ENCODE measurements at regions not wholly inside any gene's neighbourhood (a gene's known extent, or its start where the extent isn't known, plus 50 kb on each side); places are given as distances from the start of the nearest gene placed in this dataset.
"Not testable (repeated sequence)": the region's sequence is repeated elsewhere in the genome, so short reads cannot be mapped to it uniquely, and the experiment has no call there.

GRCh38 chr1:53392460-53392859, 64.6 kb upstream of the LRP8 start:
- peaks cover 2 to 5% (median 4%) of the 10 kb centered on the region in 3 donors for H3K27me3 Mint-ChIP-seq (ENCODE audit: low read depth in 3 of 3)
- no peak for DNase-seq
- no peak overlapping the region for H3K4me3 Mint-ChIP-seq
- no peaks in the 10 kb centered on the region for H3K9me3 Mint-ChIP-seq
- no peaks in the 10 kb centered on the region for H3K4me1 Mint-ChIP-seq
- no peak overlapping the region for H3K27ac Mint-ChIP-seq
- no peaks in the 10 kb centered on the region for H3K36me3 Mint-ChIP-seq

GRCh38 chr1:53393325-53393792, 65.5 kb upstream of the LRP8 start:
- no peaks in the 10 kb centered on the region for H3K4me1 Mint-ChIP-seq
- H3K27me3 Mint-ChIP-seq (ENCODE audit: low read depth in 3 of 3): peaks cover 2 to 5% (median 4%) of the 10 kb centered on the region in 3 donors
- no peaks in the 10 kb centered on the region for H3K36me3 Mint-ChIP-seq
- peak; percentile 48 to 60 (median 58) for DNase-seq
- no peak overlapping the region for H3K27ac Mint-ChIP-seq
- H3K9me3 Mint-ChIP-seq: no peaks in the 10 kb centered on the region
- H3K4me3 Mint-ChIP-seq: no peak overlapping the region

- Mint-ChIP-seq H3K27ac (no peak overlapping the region), H3K4me3 (no peak overlapping the region), H3K36me3 (no peaks in the 10 kb centered on the region), H3K9me3 (no peaks in the 10 kb centered on the region), H3K4me1 (no peaks in the 10 kb centered on the region), H3K27me3 (ENCODE audit: low read depth in 3 of 3) (peaks cover 4 to 5% (median 4%) of the 10 kb centered on the region in 3 donors)
- no peak for DNase-seq
Observed at GRCh38 chr1:53394306-53394705, 64.9 kb upstream of the DMRTB1 start.

GRCh38 chr1:53395671-53396215, 63.5 kb upstream of the DMRTB1 start:
- H3K27ac Mint-ChIP-seq: no peak overlapping the region
- no peaks in the 10 kb centered on the region for H3K9me3 Mint-ChIP-seq
- H3K27me3 Mint-ChIP-seq (ENCODE audit: low read depth in 3 of 3): peaks cover 2 to 5% (median 4%) of the 10 kb centered on the region in 3 donors
- no peaks in the 10 kb centered on the region for H3K4me1 Mint-ChIP-seq
- no peak overlapping the region for H3K4me3 Mint-ChIP-seq
- H3K36me3 Mint-ChIP-seq: no peaks in the 10 kb centered on the region
- no peak for DNase-seq

DNA sequence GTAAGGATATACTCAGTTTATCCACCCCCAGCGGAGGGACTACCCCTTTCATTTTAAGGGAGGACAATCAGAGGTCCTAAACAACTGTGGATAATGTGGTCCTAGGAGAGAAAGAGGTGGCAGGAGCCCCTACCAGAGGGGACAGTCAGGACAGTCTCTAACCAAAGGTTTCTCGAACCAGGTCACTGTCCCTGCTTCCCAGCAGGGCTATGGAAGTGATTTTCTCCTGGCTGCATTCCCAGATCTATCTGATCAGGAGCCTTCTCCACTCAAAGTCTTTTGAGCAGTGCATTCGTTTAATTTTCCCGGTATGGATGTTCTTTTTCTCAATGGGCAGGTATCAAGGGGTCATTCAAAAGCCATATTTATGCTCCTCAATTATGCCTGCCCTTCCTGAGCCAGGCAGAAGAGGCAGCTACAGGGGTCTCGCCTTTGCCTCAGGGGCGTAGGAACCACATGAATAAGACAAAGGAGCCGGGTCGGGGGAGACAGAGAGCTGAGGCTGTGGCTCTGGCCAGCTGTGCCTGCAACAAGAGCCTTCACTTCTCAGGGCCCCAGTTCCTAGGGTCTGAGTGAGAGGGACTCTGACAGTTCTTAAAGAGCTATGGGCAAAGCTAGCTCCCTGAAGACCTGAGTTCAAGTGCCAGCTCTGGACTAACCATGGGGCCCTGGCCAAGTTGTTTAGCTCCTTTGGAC, 62.5 kb upstream of the DMRTB1 start:
- H3K27me3 Mint-ChIP-seq (ENCODE audit: low read depth in 3 of 3): peaks cover 2 to 5% (median 3%) of the 10 kb centered on the region in 3 donors
- no peaks in the 10 kb centered on the region for H3K9me3 Mint-ChIP-seq
- H3K36me3 Mint-ChIP-seq: no peaks in the 10 kb centered on the region
- H3K27ac Mint-ChIP-seq: no peak overlapping the region
- H3K4me3 Mint-ChIP-seq: no peak overlapping the region
- no peaks in the 10 kb centered on the region for H3K4me1 Mint-ChIP-seq
- DNase-seq: no peak

DNA sequence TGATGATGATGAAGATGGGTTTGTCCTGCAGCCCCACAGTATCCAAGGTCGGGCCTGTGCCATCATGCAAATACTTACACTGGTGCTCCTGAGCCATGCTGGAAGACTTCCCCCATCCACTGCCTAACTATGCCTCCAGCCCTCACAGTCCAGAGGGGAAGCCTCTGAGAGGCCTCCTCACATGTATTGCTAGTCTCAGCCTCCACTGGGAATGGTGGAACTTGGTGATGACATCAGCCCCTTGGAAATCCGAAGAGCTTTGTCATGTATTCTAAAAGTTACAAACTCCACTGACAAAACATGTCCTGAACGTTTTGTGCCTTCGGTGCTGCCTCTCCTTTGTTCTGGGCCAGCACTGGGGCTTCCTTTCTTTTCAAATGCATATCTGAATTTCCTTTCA, 61.1 kb upstream of the DMRTB1 start:
- Mint-ChIP-seq H3K36me3 (no peaks in the 10 kb centered on the region), H3K4me3 (no peak overlapping the region), H3K27ac (no peak overlapping the region)

GRCh38 chr1:53398576-53399365, 60.4 kb upstream of the DMRTB1 start:
- H3K36me3 Mint-ChIP-seq: no peaks in the 10 kb centered on the region
- no peak for DNase-seq
- peaks cover 2 to 5% (median 3%) of the 10 kb centered on the region in 3 donors for H3K27me3 Mint-ChIP-seq (ENCODE audit: low read depth in 3 of 3)
- no peaks in the 10 kb centered on the region for H3K9me3 Mint-ChIP-seq
- no peaks in the 10 kb centered on the region for H3K4me1 Mint-ChIP-seq
- H3K4me3 Mint-ChIP-seq: no peak overlapping the region
- no peak overlapping the region for H3K27ac Mint-ChIP-seq

More for the DNA sequence above, 61.1 kb upstream of the DMRTB1 start:
- Mint-ChIP-seq H3K27me3 (ENCODE audit: low read depth in 3 of 3) (peaks cover 2 to 5% (median 3%) of the 10 kb centered on the region in 3 donors), H3K9me3 (no peaks in the 10 kb centered on the region), H3K4me1 (no peaks in the 10 kb centered on the region)
- DNase-seq: no peak

- H3K4me3 Mint-ChIP-seq; H3K9me3 Mint-ChIP-seq; H3K36me3 Mint-ChIP-seq; DNase-seq; H3K27me3 Mint-ChIP-seq (ENCODE audit: low read depth in 3 of 3); H3K4me1 Mint-ChIP-seq; H3K27ac Mint-ChIP-seq: not testable (repeated sequence)
Observed at GRCh38 chr1:53399370-53400133, 59.6 kb upstream of the DMRTB1 start.

DNA sequence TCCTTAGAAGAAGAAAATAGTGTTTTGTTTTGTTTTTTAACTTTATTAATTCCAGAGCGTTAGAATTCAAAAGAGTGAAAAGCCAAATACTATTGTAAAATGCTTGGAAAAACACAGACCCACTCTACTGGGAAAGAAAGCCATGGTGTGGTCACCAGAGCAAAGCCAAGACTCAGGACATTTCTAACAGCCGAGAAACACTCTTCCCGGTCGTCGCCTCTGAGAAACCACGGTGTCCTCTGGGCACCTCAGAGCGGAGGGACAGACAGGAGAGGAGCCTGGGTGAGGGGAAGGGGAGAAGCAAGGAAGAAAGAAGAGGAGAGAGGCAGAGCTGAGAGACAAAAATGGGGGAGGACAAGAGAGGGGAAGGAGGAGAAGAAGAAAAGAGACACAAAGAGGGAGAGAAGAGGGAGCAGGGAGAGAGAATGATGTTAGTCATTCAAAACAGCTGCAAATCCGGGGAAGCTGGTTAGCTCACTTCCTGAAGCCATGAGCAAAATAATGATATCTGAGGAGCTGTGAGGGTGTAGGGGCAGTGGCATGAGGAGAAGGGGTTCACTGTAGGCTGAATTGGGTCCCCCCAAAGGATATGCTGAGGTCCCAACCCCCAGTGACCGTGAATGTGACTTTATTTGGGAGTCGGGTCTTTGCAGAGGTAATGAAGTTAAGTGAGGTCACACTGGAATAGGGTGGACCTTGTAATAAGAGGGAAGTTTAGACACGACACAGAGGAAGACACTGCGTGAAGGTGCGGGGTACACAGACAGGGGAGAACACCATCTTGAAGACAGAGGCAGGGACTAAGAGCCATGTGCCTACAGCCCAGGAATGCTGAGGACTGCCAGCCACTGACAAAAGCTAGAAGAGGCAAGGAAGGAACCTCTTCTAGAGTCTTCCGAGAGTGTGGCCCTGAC, 58.2 kb upstream of the DMRTB1 start:
- H3K36me3 Mint-ChIP-seq: no peaks in the 10 kb centered on the region
- DNase-seq: no peak
- peak overlapping the region in 1 of 6 donors; percentile 4 for H3K27ac Mint-ChIP-seq
- no peak overlapping the region for H3K4me3 Mint-ChIP-seq
- peaks cover 0 to 3% (median 0%) of the 10 kb centered on the region in 3 donors for H3K27me3 Mint-ChIP-seq (ENCODE audit: low read depth in 3 of 3)
- H3K9me3 Mint-ChIP-seq: no peaks in the 10 kb centered on the region
- H3K4me1 Mint-ChIP-seq: no peaks in the 10 kb centered on the region

GRCh38 chr1:53401813-53402745, 57.1 kb upstream of the DMRTB1 start:
- Mint-ChIP-seq H3K4me3 (no peak overlapping the region), H3K4me1 (no peaks in the 10 kb centered on the region), H3K27me3 (ENCODE audit: low read depth in 3 of 3) (peaks cover 0 to 3% (median 2%) of the 10 kb centered on the region in 3 donors), H3K36me3 (no peaks in the 10 kb centered on the region), H3K9me3 (no peaks in the 10 kb centered on the region), H3K27ac (no peak overlapping the region)
- DNase-seq: no peak

DNA sequence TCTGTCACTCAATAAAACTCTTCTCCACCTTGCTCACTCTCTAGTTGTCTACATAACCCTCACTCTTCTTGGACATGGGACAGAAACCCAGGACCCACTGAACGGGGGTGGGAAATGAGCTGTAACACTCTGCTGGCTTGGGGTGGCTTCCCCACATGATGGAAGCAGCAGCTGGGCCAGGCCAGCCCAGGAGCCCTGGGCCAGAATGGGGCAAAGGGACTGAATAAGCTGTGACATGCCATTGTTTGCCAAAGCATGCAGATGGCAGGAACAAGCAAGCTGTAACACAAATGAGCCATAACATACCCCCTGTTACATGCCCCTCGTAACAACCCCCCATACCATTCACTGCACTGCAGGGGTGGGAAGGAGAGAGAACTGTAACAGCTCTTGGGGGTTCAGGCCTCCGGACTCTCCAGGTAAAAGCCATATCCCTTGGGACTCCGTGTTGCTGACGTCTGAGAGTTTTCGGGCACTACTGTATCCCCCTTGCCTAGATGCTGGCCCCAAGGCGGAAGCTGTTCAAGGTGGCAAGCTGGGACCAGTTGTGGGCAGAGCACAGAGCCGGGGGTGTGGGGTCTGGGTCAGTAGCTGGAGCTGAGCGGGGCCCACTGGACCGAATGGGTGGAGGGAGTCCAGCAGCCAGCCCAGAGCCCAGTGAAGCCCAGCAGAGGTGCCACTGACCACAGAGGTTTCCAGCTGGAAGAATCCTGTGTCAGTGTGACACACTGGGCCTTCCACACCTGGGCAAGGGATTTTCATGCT, 56.1 kb upstream of the DMRTB1 start:
- no peaks in the 10 kb centered on the region for H3K9me3 Mint-ChIP-seq
- no peaks in the 10 kb centered on the region for H3K4me1 Mint-ChIP-seq
- no peak overlapping the region for H3K27ac Mint-ChIP-seq
- H3K36me3 Mint-ChIP-seq: no peaks in the 10 kb centered on the region
- no peak overlapping the region for H3K4me3 Mint-ChIP-seq
- no peak for DNase-seq
- H3K27me3 Mint-ChIP-seq (ENCODE audit: low read depth in 3 of 3): peaks cover 0 to 5% (median 2%) of the 10 kb centered on the region in 3 donors
